Amniotic stem cell (primary cell): ENCODE measurements at regions not wholly inside any gene's neighbourhood (a gene's known extent, or its start where the extent isn't known, plus 50 kb on each side); places are given as distances from the start of the nearest gene placed in this dataset.

Experiments used
- DNase-seq: peaks from one replicate; lab custom pipeline; 2025; lab: John Stamatoyannopoulos, UW

DNA sequence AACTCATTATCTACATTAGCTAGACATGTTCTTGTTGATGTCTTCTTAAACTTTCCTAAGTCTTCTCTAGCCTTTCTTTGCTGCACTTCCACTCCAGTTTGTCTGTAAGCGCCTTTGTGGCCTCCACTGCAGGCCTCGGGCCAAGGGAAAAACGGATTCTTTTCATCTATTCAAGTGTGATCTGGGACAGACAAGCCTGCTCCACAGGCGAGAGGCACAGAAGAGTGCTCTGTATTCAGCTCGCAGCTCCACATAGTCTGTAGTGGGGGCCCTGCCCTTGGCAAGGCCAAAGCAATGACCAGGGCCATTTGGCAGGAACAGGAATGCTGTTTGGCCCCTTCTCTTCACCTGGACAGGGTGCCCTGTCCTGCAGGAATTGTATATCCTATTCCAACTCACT, 84.1 kb upstream of the BARX2 start:
- DNase-seq: no peak

DNA sequence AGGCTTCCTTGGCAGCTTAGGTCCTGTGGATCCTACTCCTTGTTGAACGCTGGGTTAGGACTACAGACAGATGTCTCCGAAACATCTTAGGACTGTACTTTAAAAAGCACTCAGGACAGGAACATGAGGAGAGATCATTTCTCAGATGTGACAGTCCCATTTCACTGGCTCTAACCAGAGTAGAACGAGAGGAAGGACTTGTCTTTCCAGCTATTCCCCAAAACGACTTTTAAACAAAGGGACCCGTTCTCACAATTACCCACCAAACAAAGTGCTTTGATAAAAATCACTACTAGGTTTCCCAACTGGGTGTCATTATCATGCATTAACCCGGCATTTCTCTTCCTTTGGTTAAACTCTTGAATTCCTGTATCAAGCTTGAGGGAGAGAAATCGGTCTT, 84.7 kb upstream of the BARX2 start:
- DNase-seq: no peak

DNA sequence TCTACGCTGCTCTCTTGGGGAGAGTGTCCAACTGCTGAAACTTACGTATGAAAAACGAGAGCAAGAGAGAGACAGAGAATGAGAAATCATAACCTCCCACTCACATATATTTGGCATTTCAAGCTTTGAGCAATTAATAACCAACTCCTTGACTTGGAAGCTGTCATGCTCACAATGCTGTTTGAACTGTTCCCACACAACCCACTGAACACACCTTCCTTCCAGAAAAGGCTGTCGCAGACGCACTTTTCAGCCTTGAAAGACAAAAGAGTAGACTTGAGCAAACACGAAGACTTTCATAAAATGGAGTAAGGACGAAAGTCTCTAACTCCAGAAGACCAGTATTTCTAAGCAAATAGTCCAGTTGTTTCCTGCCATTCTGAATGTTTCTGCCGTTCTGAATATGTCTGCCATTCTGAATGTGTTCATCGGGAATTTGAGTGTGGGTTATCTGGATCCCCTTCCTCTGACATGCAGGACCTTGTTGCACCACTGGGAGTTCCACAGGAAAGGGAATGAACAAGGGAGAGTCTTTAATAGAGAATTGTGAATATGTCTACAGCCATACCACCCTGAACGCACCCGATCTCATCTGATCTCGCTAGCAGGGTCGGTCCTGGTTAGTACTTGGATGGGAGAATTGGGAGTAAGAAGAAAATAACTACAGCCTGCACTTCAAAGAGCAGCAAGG, 86.2 kb upstream of the BARX2 start:
- DNase-seq: no peak

GRCh38 chr11:129287920-129288319, 87.7 kb upstream of the BARX2 start:
- no peak for DNase-seq

DNA sequence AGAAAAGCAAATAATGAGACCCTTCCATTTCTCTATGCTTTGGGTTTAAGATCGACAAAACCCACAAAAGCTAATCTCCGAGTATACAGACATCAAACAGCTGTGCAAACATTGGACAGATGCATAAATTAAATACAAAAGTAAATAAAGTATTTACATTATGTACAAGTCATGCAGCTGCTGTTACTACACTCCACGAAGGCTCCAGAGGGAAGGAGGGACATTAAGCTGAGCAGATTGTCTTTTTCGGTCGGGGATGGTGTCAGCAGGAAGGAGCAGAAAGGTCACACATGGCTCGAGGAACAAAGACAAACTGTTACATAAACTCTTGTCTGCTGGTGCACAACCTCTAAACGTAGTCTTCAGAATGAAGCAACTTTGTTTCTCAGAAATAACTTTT, 88.8 kb upstream of the BARX2 start:
- no peak for DNase-seq

GRCh38 chr11:129285402-129285786, 90.3 kb upstream of the BARX2 start:
- no peak for DNase-seq

DNA sequence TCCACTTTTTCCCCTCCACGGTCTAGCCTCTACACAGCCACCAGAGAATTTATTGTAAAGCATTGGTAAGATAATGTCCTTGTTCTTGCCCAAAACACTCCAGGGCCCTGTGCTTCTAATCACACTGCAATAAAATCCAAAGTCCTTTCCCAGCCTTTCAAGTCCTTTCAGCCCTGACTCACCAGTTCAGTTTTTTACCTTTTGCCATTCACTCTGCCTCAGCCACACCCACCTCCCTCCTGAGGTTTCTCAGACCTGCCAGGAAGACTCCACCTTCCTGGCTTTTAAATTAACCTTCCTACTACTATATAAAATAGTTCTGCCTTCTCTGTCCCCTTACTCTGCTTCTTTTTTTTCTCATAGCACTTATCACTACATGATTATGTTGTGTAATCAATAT, 91.0 kb upstream of the ARHGAP32 start:
- no peak for DNase-seq

- no peak for DNase-seq
Measured at GRCh38 chr11:129282634-129283033, 90.5 kb upstream of the ARHGAP32 start.

GRCh38 chr11:129281471-129282415, 89.6 kb upstream of the ARHGAP32 start:
- no peak for DNase-seq

DNA sequence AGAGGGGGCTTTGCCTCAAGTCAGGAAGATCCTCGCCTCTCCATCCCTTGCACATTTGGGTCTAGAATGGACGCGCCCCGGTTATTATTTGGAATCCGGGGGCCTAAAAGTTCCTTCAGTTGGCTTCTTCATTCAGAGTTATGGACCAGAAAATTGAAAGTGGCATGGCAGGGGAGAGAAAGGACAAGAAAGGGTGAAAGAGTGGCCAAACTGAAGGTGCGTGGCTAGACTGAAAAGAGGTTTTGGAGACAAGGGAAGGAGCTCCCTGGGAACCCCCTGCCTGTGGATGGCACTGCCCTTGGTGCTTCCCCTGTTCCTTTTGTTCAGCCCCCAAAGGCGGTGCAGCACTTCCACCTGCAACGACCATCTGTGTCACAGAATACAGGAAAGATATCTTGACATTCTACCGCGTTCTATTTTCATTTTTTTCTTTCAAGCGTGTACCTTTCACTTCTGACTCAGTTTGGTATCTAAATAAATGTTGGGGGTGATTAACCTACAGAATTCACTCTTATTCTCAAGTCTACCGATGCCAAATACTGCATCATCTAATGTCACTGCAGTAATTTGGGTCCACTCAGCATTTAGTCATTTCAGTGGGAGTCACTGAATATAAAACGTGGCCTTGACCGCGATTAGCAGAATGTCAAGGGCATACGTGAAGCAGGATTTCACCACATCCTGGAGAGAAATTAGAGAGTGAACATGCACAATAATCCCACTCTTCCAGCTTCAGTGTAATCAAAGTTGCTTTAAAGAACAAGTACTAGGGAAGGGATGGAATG, 88.1 kb upstream of the ARHGAP32 start:
- no peak for DNase-seq

DNA sequence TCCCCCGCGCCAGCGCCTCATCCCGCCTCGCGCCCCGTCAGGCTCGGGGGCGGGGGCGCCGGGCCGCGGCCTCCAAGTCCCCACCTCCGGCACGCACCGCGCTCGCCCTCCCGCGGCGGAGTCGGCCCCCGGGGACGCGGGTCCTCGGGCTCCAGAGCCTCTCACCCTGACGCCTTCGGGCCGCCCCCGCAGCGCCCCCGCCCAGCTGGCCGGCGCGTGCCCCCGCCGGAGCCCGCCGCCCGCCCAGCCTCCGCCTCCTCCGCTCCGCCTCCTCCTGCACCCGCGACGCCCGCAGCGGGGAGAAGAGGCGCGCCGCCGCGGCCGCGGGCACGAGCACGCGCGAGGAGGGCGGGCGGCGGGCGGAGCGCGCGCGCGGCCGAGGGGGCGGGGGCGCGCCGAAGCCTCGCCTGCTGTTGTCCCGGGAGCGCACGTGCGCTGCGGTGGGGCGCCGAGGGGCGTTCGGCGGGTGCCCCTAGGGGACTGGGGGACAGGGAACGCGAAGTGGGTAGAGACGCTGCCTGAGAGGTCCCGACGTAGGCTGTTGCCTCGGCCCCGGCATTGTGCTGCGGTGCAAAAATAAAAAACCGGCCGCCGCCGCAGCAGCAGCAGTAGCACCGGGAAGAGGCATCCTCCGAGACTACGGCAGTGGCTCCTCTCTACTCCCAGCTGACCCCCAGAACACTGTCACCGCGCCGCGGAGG, 87.4 kb upstream of the ARHGAP32 start:
- DNase-seq: peak; percentile 33

DNA sequence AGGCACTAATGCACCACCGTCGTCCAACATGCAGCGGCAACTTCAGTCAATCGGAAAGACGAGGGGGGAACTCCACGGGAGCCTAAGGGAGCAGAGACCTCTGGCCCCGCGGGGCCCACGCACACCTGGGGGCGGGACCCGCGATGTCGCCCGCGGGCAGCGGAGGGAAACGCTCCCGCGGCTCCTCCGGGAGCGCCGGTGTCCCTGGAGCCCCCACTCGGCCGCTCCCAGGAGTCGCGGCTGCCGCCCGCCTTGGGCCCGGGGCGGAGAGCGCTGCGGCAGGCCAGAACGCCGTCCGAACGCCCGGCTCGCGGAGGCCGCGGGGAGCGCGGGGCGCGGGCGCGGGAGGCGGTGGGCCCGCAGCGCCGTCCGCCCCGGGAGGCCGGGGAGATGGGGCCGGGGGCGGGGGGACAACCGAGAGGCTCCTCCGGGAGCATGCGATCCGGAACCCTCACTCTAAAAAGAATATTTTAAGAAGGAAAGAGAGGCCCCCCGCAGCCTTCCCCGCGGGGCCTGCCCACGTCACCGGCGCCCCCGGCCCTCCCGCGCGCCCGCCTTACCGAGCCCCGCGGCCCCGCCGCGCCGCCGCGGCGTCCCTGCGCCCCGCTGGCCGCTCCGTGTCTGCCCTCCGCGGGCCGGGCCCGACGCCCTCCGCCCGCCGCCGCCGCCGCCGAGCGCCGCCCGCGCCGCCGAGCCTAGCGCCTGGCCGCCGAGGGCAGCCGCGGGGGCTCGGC, 86.6 kb upstream of the ARHGAP32 start:
- no peak for DNase-seq

DNA sequence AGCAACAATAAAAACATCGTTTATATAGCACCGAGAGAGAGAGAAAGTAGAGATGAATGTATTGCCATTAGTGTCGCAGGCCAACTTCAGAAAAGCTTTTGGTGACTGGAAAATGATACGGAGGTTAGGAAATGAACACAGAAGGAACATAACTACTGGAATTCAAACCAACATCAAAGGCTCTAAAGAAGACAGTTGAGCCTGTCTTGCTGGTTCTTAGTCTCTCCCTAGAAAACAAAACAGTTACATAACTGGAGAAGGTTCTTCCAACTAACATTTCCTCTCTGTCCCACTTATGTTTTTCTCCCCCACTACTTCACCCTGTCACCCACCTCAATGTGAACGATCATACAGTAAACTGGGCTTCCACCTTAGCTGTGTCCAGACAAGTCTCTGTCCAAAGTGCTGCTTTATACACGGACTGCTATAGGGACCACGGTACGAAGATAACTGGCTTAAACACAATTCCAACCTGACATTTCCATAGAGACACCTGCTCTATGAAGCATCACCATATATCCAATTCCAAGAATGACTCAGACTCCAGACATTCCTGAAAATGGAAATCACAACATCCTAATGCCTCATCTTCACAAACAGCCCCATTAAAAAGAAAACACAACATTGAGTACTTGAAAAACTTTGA, 85.2 kb upstream of the ARHGAP32 start:
- DNase-seq: no peak

DNA sequence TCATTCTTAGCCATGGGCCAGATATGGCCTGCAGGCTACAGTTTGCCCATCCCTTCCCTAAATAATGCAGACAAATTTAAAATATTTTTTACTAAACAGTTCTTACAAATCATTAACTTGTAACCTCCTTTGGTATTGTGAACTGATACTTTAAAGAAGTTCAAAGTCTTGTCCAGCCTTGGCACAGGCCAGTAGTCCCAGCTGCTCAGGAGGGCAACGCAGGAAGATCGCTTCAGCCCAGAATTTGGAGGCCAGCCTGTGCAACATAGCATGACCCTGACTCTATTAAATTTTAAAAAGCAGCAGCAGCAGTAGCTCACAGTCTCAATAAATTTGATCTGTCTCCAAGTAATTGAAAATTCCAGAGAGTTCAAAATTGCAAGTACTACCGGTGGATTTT, 83.7 kb upstream of the ARHGAP32 start:
- DNase-seq: no peak

DNA sequence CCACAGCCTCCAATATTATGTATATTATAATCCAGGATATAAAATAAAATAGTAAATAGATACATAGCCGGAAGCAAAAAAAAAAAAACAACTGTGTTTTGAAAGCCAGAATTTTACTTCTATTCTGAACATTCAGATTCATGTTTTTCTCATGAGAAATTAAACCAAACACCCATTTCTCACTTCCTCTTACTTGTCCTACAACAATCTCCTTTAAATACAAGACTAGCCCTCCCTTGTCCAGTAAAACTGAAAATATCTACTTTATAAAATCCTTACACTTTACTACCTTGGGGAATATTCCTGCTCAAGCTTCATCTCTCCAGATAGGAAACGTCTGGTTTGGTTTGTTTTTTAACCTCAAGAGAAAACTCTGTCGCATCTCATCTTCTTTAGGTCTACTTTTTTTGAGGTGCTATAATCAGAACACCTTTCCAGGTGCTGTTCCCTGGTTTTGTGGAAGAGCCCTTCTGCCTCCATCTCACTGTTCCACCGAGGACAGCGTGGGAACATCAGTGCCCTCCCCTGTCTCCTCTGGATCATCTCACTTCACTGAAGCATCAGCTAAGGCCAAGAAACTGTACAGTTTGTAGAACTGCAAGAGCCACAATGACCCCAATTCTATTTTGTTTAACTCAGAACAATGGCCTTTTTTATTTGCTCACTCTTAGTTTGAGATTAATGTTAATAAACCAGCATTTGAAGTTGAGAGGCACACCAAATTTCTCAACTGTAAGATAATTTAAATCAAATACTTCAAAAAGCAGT, 82.0 kb upstream of the ARHGAP32 start:
- no peak for DNase-seq

GRCh38 chr11:129273322-129273721, 81.2 kb upstream of the ARHGAP32 start:
- DNase-seq: no peak

- no peak for DNase-seq
Measured at GRCh38 chr11:129271030-129271429, 78.9 kb upstream of the ARHGAP32 start.

DNA sequence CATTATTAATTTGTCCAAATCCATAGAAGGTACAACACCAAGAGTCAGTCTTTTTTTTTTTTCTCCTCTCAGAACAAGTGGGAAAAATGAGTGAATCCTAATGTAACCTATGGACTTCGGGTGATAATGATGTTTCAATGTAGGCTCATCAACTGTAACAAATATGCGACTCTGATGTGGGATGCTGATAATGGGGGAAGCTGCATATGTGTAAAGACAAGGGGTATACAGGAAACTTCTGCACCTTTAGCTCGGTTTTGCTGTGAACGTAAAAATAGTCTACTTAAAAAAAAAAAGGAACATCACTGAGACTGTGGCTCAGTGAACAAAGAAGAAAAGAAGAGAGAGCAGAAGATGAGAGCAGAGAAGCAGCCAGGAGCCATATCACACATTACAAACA, 78.3 kb upstream of the ARHGAP32 start:
- DNase-seq: no peak

GRCh38 chr11:129268371-129268770, 76.2 kb upstream of the ARHGAP32 start:
- no peak for DNase-seq

DNA sequence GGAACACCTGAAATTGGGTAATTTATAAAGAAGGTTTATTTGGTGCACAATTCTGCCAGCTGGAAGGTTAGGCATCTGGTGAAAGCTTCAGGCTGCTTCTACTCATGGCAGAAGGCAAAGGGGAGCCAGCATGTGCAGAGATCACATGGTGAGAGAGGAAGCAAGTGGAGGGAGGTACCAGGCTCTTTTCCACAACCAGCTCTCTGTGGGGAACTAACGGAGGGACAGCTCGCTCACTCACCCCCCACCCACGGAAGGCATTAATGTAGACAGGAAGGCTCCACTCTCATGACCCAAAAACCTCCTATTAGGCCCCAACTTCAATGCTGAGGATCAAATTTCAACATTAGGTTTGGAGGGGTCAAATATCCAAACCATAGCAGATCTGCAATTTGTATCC, 75.6 kb upstream of the ARHGAP32 start:
- no peak for DNase-seq
